ENCODE measurements at regions not wholly inside any gene's neighbourhood (a gene's known extent, or its start where the extent isn't known, plus 50 kb on each side); places are given as distances from the start of the nearest gene placed in this dataset.

GRCh38 chr4:129468624-129469023 is 372.7 kb downstream of the C4orf33 start:
- H3K4me3 ChIP-seq (ENCODE audit: low read depth, low read length), result no peak overlapping the region
- Mint-ChIP-seq H3K4me1 (ENCODE audit: low read depth, unreplicated experiment) (no peaks in the 10 kb centered on the region), H3K36me3 (ENCODE audit: insufficient read depth, unreplicated experiment) (no peaks in the 10 kb centered on the region), H3K4me3 (ENCODE audit: unreplicated experiment) (no peak overlapping the region), H3K9me3 (ENCODE audit: unreplicated experiment) (no peaks in the 10 kb centered on the region), H3K27ac (ENCODE audit: unreplicated experiment) (no peak overlapping the region), H3K27me3 (ENCODE audit: insufficient read depth, unreplicated experiment) (no peaks in the 10 kb centered on the region)
- ChIA-PET CTCF (no interaction called here), POLR2A (no interaction called here)
- BruUV-seq (replicated peaks), result no TSS peak
- no peaks in the 10 kb centered on the region for H3K27me3 ChIP-seq (replicated peaks; ENCODE audit: control insufficient read depth, insufficient read depth, low read length)
- TF ChIP-seq CTCF (IDR thresholded peaks at IDR 0.05; ENCODE audit: insufficient read depth in 1 of 2, low read depth in 1 of 2, low read length in 1 of 2, severe bottlenecking in 1 of 2, unreplicated experiment in 1 of 2), result no peak
- H3K36me3 ChIP-seq (ENCODE audit: control insufficient read depth, insufficient read depth, low read length), result no peaks in the 10 kb centered on the region
- DNase-seq, result no peak
- no peaks in the 10 kb centered on the region for H3K9me3 ChIP-seq
- H3K4me1 ChIP-seq, result no peaks in the 10 kb centered on the region
- intact Hi-C loops (cut with micrococcal nuclease; ENCODE audit: unreplicated experiment), result no loop called here

- Mint-ChIP-seq H3K27me3 (ENCODE audit: insufficient read depth, unreplicated experiment) (no peaks in the 10 kb centered on the region), H3K9me3 (ENCODE audit: unreplicated experiment) (peaks cover 8% of the 10 kb centered on the region), H3K36me3 (ENCODE audit: insufficient read depth, unreplicated experiment) (no peaks in the 10 kb centered on the region), H3K27ac (ENCODE audit: unreplicated experiment) (no peak overlapping the region), H3K4me3 (ENCODE audit: unreplicated experiment) (no peak overlapping the region), H3K4me1 (ENCODE audit: low read depth, unreplicated experiment) (no peaks in the 10 kb centered on the region)
- DNase-seq, result no peak
- TF ChIP-seq CTCF (IDR thresholded peaks at IDR 0.05; ENCODE audit: insufficient read depth in 1 of 2, low read depth in 1 of 2, low read length in 1 of 2, severe bottlenecking in 1 of 2, unreplicated experiment in 1 of 2), result no peak
- ChIA-PET CTCF (no interaction called here), POLR2A (no interaction called here)
- no TSS peak for BruUV-seq (replicated peaks)
- Histone ChIP-seq H3K9me3 (no peaks in the 10 kb centered on the region), H3K4me3 (ENCODE audit: low read depth, low read length) (no peak overlapping the region), H3K27me3 (replicated peaks; ENCODE audit: control insufficient read depth, insufficient read depth, low read length) (no peaks in the 10 kb centered on the region), H3K36me3 (ENCODE audit: control insufficient read depth, insufficient read depth, low read length) (no peaks in the 10 kb centered on the region), H3K4me1 (no peaks in the 10 kb centered on the region)
- intact Hi-C loops (cut with micrococcal nuclease; ENCODE audit: unreplicated experiment), result no loop called here
These were observed 378.7 kb downstream of the C4orf33 start for GRCh38 chr4:129474698-129475097.

DNA sequence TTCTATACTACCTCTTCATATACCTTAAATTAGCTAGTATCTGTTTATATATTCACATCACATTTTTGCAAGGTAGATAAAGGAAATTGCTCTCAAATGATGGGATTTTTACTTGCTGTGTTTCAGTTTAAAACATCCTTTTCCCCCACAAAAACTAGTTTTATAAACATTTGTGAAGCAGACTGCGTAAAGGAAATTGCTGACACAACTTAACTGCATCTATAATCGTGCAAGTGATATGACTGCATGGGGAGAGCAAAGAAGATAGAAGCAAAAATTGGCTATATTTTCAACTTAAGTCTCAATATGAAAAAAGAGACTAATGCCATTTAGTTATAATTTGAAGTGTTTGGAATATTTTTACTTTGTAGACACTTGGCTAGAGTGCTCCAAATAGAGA is 385.2 kb downstream of the C4orf33 start:
- CTCF ChIA-PET, result no interaction called here
- DNase-seq, result no peak
- H3K36me3 ChIP-seq (ENCODE audit: control insufficient read depth, insufficient read depth, low read length), result no peaks in the 10 kb centered on the region
- Mint-ChIP-seq H3K27me3 (ENCODE audit: insufficient read depth, unreplicated experiment) (peaks cover 3% of the 10 kb centered on the region), H3K4me3 (ENCODE audit: unreplicated experiment) (no peak overlapping the region), H3K9me3 (ENCODE audit: unreplicated experiment) (no peaks in the 10 kb centered on the region), H3K27ac (ENCODE audit: unreplicated experiment) (no peak overlapping the region), H3K4me1 (ENCODE audit: low read depth, unreplicated experiment) (no peaks in the 10 kb centered on the region), H3K36me3 (ENCODE audit: insufficient read depth, unreplicated experiment) (no peaks in the 10 kb centered on the region)
- no peak for TF ChIP-seq CTCF (IDR thresholded peaks at IDR 0.05; ENCODE audit: insufficient read depth in 1 of 2, low read depth in 1 of 2, low read length in 1 of 2, severe bottlenecking in 1 of 2, unreplicated experiment in 1 of 2)
- H3K4me3 ChIP-seq (ENCODE audit: low read depth, low read length), result no peak overlapping the region
- BruUV-seq (replicated peaks), result no TSS peak
- H3K9me3 ChIP-seq, result no peaks in the 10 kb centered on the region
- intact Hi-C loops (cut with micrococcal nuclease; ENCODE audit: unreplicated experiment), result no loop called here
- no peaks in the 10 kb centered on the region for H3K27me3 ChIP-seq (replicated peaks; ENCODE audit: control insufficient read depth, insufficient read depth, low read length)
- no peaks in the 10 kb centered on the region for H3K4me1 ChIP-seq
- POLR2A ChIA-PET, result no interaction called here

Measured in Caco-2 (cell line).